Left renal pelvis (tissue), 4 donors: ENCODE measurements at regions not wholly inside any gene's neighbourhood (a gene's known extent, or its start where the extent isn't known, plus 50 kb on each side); places are given as distances from the start of the nearest gene placed in this dataset.

Source experiments
- DNase-seq, 4 donors: peaks; one replicate each; pipeline ENCODE4 v3.0.0-alpha.2; 2013; ENCODE audit warnings: low read depth in 4 of 4, low spot score in 3 of 4

DNA sequence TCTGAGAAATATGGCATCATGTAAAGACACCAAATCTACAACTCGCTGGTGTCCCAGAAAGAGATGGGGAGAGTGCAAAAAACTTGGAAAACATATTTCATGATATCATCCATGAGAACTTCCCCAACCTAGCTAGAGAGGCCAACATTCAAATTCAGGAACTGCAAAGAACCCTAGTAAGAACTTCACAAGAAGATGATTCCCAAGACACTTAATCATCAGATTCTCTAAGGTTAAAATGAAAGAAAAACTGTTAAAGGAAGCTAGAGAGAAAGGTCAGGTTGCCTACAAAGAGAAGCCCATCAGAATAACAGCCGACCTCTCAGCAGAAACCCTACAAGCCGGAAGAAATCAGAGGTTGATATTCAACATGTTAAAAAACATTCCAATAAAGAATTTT lies 95.5 kb upstream of the PRLR start:
- no peak for DNase-seq

DNA sequence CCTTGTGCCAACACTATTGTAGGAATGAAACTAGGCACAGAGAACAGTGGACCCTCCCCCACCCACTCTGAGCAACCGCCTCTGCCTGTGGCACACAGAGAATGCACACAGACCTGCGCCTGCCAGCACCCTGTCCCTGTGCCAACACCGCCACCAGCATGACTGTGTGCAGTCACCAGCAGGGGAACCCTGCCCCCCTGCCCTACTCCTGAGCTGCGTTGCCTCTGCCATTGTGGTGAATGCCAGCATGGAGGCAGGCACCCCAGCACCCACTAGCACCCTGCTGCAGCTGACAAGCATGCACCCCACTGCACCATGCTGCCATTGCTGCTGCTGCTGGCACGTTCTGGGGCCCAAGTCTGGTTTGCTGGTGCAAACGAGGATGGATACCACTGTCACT lies 94.4 kb upstream of the PRLR start:
- DNase-seq: no peak

DNA sequence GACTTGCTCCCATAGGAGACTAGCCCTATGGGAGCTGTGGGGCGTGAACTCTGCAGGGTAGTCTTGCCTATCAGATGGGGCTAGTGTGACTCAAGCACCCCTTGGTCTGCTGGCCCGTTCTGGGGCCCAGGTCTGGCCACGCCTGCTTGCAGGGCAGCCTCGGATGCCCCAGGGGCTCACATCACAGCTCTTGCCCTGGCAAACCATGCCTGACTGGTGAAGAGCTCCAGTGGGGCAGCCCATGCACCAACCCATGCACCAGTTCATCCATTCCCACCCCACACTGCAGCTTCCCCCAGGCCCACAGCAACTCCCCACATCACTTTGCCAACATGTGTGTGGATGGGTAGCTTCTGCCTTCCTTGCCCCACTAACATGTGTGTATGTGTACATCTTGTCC lies 93.9 kb upstream of the PRLR start:
- no peak for DNase-seq

DNA sequence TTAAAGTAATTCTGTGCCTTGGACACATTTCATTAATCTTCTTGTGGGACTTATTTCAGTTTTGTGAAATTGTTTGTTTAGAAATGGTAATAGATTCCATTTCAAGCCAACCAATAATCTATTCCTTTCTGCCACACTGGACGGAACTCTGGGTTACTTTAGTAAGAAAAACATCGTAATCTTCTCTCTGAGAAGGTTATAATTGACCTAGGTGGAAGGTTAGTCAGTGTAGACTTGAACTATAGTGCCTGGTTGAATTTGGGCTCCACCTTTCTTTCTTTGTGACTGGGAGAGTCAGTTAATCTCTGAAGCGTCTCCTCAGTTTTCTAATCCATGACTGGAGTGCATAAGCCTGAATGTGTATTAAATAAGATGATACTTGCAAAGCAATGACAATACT lies 89.7 kb upstream of the PRLR start:
- DNase-seq: no peak

DNA sequence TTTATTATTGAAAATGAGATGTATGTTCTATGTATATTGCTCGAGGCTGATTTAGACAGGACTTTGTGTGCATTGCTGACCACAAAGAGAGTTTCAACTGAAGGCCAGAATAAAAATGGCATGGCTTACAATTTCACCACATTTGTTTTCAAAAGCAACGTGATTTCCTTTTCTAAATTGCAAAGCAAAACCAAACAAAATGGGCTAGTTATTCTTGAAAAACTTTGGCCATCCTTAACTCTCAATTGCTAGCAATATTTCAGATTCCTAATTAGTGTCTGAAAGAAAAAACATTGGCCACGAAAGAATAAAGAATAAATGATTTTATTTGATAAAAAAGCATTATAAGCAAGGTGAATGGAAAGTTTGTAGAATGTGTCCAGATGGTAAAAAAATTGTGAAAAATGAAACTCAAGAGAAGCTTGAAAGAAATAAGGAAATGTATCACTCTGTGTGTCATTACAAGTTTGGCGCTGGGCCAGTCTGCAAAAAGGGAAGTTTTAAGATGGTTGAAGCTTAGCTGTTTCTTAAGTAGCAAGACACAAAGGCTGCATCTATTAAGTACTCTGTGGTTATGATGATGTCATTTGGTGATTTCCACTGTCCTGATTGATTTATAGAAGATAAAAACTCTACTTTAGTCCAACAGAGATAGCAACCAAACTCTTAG lies 89.2 kb upstream of the PRLR start:
- DNase-seq: peak in 1 of 4 donors; percentile 4

DNA sequence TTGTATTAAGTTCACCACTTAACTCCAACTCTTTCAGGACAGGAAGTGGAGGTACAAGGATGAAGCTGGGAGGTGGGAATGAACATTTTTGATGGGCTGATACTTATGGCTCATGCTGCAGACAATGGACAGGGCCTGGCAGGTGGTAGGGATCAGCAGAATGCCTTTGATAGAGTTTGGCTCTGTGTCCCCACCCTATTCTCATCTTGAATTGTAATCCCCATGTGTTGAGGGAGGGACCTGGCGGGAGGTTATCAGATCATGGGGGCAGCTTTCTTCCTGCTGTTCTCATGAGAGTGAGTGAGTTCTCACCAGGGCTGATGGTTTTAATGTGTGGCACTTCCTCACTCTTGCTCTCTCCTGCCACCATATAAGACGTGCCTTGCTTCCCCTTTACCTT lies 87.3 kb upstream of the PRLR start:
- DNase-seq: no peak

DNA sequence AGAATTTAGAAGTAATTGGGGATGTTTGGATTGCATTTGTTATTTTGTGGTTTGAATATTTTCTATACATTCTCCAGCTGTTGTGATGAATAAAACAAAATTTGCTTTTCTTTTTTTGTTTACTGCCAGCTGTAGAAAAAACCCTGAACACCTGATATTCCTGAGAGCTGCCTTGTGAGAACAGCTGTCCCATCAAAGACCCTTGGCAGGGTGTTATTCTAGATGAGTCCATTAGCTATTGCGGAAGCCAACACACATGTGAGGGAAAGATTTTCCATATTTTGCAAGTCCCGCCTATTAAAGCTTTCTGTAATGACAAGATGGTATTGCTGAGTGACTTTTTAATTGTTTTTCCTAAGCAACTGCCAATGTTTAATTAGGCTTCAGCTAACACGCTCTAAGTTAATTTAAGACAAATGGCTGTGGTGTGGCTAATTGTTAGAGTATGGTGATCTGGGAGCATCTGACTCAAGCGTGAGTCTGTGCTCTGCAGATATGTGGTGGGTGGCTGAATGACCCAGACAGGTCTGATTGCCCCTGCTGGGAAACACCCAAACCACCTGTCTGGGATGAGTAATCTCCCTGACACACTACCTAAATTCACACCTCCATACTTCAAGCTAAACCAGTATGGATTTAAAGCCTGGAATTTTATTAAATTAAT lies 86.5 kb upstream of the PRLR start:
- DNase-seq: no peak

DNA sequence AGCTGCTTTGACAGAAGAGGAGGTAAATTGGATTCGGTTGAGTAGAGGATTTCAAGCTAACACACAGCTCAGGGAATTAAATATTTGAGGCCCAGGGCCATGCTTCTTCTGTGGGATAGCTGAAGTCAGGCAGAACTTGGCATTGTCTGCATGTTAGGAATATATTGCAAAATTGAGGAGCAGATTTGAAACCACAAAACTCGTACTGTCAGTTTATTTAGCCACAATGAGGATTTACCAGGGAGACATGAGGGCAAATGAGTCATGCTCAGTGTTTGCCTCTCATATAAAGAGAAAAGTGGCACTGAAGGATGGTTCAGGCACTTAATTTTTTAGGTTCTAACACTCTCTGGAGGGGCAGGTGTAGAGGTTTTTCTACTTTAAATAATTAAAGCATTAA lies 83.0 kb upstream of the PRLR start:
- DNase-seq: no peak

DNA sequence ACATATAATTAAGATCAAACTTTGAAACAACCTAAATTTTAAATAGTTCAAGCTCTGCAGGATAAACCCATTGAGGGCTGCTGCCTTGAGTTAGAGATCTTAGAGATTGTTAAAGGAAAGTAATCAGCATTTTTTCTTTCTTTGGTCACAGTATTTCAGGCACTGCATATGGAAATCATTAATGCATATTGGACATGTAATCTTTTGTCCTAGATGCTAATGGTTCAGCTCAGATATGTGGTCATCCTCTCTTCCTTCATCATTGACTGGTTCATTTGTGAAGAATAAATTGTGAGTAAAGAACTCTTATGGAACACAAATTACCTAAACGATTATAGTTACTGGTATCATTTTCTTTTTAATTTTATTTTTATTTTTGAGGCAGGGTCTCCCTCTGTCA lies 82.0 kb upstream of the PRLR start:
- no peak for DNase-seq

DNA sequence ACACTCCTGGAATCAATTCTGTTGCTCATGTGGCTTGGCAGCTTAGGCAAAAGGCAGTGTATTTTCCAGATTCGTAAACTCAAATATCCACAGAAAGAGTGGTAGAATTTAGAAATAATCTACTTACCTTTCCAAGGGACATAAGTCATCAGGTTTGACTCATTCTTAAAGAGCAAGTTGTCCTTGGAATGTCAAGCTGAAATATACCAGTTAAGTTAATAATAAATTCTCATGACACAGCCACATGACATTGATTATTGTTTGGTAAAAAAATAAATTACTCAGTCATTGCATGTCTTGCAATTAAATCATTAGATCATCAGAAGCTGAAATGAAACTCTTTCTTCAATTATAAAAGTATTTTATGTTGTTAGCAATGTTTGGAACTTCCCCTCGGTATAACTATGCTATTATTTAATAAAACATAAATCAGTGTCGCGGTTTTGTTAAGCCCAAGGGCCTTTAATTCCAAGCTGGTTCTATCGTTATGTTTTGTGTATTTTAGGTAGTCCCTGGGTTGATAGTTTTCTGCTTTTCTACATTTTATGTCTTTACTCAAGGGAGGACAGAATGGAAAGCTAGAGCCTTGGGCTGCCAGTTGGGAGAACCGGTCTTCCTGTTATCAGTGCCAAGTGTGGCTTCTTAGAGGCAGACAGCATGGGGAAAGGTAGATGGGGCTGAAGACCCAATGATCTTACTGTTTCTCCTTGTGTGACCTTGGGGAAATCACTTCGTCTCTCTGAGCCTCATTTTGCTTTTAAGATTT lies 79.3 kb upstream of the PRLR start:
- DNase-seq: no peak

DNA sequence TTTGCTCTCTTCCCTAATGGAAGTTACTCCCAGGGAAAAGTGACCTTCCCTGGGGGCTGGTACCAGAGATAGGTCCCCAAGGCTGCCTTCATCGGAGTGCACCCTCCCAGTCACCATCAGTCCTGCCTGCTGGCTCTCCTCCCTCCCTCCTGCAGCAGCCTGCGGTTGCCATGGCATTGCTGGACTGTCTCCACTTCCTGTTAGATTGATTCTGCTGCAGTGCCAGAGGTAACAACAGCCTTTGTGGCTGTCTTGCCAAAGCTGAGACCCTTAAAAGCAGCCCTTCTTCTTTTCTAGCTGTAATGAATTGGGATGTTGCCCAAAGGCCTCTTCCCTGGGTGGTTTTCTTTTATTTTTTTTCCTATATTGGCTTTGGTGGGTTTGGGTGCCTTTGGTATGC lies 78.1 kb upstream of the PRLR start:
- no peak for DNase-seq

DNA sequence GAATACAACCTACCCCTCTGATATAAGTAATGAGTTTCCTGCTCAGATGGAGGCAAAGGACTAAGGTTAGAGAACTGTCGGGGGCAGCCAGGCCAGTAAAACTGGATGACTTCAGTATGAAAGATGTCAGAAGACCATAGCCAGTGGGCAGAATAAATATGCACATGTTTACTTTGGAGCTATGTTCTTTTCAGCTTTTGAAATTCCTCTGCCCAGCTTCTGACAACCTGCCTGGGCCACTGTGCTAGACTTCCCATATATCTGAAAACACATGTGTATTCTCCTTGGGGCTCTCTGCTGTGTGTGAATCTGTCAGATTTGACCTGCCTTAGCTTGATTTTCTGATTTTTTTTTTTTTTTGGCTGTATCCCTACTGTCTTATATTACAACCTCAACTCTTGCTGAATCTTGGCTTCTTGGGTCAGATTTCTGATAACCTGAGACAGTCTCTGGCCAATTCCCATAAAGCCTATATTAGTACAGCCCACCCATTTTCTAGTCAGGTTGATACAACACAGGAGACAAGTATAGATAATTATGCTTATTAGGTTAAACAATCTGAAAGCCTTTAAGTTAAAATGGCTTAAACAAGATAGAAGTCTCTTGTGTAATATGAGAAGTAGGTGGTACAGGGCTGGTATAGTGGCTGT lies 76.6 kb upstream of the PRLR start:
- DNase-seq: no peak

DNA sequence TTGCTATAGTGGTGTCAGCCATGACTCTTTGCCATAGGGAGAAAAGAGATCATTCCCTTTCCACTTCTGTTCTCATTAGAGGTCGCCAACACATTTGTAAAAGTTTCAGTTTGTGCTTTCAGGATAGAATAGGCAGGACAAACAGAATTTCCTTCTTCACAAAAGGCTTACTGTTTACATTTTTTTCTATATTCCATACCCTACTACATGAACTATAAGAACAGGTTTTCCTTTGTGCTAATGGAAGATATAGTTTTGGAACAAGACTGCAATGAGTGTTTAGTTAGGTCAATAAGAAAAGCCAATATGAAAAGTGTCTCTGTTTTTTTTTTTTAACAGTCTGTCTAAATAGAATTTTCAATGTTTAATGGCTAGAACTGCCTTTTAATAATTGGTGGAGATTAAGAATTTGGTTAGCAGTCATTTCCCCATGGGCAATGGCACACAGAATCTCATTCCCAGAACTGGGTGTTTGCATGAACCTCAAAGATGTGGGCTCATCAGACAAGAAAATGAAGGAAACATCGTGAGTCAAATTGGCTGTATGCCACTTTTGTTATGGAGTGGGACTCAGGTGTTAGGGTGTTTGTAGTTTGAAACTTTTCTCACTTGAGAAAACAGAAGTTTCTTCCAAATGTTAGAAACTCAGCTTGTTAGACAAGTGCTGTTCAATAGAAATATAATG lies 75.2 kb upstream of the PRLR start:
- no peak for DNase-seq

DNA sequence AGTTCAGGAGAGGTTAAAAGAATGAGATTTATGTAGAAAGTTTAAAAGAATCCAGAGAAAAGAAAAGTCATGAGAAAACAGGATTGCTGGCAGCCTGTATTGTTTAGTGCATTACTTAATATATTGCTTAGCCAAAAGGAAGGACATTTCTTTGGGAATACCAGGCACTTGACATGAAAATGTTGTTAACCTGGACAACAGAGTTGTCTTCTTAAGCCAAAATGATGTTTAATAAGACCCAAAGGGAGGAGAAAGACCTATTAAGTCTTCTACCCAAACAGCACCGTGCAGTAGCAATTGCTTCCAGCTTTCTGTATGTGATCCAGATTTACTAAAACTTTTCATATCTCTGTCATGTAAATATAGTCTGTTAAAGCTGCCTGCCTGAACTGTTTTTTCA lies 74.0 kb upstream of the PRLR start:
- no peak for DNase-seq

DNA sequence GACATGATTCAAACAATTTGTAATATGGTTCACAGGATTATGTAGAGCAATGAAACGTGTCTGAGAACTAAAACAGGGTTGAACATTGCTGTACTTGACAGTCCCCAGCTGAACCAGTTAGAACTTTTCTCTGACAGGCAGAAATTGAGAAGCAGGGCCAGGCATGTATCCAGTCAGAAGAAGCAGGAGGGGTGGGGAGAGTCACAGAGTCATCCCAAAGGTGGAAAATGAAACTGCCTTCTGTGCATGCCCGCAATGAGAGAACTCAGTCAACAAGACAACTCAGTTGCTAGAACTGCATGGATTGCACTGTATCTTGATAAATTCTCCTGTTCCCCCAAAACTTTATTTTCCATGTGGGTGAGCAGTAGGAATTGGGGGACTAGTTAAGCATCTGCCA lies 72.9 kb upstream of the PRLR start:
- DNase-seq: no peak

DNA sequence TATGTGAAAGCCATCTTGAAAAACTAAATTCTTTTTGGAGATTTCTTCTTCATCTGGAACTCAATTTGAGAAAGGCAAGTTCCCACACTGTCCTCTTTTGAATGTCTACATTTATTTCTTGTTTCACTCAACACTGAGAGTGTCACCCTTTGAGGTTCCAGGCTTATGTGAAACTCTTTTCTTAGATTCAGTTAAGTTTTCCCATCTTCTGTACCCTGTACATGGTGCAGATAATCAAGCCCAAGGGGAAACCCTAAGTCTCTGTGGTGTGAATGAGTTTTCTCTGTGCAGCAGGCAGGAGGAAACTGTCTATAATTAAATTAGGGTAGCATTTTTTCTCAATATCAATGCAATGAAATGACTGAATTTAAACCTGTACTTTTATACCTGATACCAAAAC lies 72.3 kb upstream of the PRLR start:
- no peak for DNase-seq

DNA sequence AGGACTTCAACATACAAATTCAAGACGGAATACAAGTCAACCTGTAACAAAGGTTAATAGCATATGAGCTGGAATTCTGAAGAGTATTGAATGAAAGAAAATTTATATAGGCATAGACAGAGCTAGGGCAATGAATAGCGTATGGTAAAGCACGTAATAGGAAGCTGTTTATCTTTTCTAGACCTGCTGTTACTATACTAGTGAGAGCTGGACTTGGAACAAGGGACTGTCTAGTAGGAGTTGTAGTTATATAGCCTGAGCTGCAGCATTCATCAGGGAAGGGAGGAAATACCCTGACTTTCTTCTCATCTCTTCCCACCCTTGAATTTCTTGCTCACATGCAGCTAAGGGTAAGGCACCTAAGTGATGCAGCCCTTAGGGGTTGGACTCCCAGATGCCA lies 67.5 kb upstream of the PRLR start:
- no peak for DNase-seq

DNA sequence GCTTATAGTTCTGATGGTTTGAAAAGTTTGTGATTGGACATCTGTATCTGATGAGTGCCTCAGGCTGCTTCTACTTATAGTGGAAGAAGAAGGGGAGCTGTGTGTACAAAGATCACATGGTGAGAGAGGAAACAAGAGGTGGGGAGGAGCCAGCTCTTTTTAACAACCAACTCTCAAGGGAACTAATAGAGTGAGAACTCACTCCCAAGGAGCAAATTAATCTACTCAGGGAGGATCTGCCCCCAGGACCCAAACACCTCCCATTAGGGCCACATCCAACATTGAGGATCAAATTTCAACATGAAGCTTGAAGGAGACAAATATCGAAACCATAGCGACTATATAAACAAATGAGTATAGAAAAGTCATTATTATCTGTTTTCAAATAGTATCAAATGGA lies 64.7 kb upstream of the PRLR start:
- DNase-seq: no peak

DNA sequence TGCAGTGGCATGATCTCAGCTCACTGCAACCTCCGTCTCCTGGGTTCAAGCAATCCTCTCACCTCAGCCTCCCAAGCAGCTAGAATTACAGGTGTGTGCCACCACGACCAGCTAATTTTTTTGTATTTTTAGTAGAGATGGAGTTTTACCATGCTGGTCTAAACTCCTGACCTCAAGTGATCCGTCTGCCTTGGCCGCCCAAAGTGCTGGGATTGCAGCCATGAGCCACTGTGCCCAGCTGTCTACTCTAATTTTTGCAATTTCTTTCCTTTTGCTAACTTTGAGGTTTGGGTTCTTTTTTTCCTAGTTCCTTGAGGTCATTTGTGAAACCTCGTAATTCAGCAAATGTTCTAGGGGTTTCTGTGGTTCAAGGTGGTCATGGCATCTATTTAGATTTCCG lies 63.7 kb upstream of the PRLR start:
- DNase-seq: no peak

DNA sequence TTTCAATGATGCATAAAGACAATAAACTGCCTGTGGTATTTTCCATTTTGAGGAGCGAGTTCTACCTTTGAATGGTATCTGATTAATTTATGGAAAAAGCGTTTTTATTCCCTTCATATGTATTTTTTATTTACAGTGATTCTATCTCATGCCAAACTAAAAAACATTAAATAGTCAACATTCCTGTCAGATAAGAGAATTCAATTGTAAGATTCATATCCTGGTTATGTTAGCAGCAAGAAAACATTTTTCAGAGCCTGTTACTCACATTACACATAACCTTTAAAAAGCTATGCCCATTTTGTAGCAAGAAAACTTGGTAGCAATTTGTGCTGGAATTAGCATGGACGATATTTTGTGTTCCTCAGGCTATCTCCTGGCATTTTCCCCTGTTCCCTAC lies 55.1 kb upstream of the PRLR start:
- DNase-seq: no peak

DNA sequence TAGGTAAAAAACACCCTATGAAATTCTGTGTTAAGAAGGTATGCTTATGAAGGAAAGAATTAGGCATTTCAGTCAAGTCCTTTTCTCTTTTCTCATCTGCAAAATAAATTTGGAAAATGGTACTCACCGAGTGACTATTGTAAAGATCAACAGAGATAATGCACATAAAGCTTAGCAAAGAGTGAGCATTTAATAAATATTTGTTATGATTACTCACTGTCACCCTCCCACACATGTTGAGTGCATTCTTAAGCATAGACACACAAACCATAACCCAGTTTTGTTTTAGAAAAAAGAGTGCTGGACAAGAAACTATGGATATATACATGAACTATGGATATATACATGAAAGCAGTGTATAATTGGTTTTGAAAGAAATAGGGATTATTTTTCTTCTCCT lies 54.7 kb upstream of the PRLR start:
- no peak for DNase-seq
